PFSK-1 (cell line): ENCODE measurements at regions not wholly inside any gene's neighbourhood (a gene's known extent, or its start where the extent isn't known, plus 50 kb on each side); places are given as distances from the start of the nearest gene placed in this dataset.

ENCODE experiments used
- FOXP2 ChIP-seq: optimal IDR thresholded peaks from 2 replicates; pipeline ENCODE3; 2011; ENCODE audit warnings: borderline replicate concordance, control low read depth, inconsistent platforms; ENCODE audit not compliant: insufficient read depth; ENCODE audit errors: extremely low read length, extremely low read depth
- POLR2AphosphoS5 ChIP-seq: IDR thresholded peaks from 2 replicates; pipeline ENCODE4 v1.6.1; 2012; ENCODE audit warnings: low read depth, mild to moderate bottlenecking, control low read depth, low read length, moderate library complexity
- SIN3A ChIP-seq: IDR thresholded peaks from 2 replicates; pipeline ENCODE4 v1.6.1; 2012; ENCODE audit warnings: mild to moderate bottlenecking, low read length, moderate library complexity, borderline replicate concordance; ENCODE audit not compliant: insufficient read depth
- TAF1 ChIP-seq: IDR thresholded peaks from 2 replicates; pipeline ENCODE4 v1.6.1; 2012; ENCODE audit warnings: low read length, control low read depth, borderline replicate concordance; ENCODE audit not compliant: insufficient read depth
- TF ChIP-seq, protein P1 (sequence below), 2 experiments: IDR thresholded peaks; 2 replicates each; pipeline versions ENCODE4 v1.6.1 to v1.8.0; 2011 to 2012; ENCODE audit warnings: low read depth in 2 of 2, low read length in 2 of 2, control low read depth in 1 of 2, inconsistent platforms in 1 of 2, mild to moderate bottlenecking in 1 of 2, moderate library complexity in 1 of 2; ENCODE audit not compliant: insufficient read depth in 1 of 2

DNA sequence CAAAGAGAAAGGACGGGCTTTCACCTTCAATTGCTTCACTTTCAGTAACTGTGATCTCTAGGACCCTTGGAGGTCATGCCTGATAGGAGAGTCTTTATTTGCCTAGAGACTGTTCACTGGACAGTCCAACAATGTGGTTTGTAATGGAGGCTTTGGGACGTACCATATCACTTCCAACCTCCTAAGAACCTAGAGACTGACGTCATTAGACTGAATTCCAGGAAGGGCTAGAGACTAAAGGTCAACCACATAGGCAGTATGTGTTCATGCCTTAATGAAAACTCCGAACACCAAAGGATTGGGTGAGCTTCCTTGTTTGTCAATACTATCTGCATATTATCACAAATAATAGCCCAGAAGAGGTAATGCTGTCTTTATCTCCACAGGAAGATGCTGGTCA lies 53.7 kb upstream of the CNTN5 start:
- TF ChIP-seq, protein P1, sequence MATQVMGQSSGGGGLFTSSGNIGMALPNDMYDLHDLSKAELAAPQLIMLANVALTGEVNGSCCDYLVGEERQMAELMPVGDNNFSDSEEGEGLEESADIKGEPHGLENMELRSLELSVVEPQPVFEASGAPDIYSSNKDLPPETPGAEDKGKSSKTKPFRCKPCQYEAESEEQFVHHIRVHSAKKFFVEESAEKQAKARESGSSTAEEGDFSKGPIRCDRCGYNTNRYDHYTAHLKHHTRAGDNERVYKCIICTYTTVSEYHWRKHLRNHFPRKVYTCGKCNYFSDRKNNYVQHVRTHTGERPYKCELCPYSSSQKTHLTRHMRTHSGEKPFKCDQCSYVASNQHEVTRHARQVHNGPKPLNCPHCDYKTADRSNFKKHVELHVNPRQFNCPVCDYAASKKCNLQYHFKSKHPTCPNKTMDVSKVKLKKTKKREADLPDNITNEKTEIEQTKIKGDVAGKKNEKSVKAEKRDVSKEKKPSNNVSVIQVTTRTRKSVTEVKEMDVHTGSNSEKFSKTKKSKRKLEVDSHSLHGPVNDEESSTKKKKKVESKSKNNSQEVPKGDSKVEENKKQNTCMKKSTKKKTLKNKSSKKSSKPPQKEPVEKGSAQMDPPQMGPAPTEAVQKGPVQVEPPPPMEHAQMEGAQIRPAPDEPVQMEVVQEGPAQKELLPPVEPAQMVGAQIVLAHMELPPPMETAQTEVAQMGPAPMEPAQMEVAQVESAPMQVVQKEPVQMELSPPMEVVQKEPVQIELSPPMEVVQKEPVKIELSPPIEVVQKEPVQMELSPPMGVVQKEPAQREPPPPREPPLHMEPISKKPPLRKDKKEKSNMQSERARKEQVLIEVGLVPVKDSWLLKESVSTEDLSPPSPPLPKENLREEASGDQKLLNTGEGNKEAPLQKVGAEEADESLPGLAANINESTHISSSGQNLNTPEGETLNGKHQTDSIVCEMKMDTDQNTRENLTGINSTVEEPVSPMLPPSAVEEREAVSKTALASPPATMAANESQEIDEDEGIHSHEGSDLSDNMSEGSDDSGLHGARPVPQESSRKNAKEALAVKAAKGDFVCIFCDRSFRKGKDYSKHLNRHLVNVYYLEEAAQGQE (IDR thresholded peaks at IDR 0.05; ENCODE audit: insufficient read depth in 1 of 2, low read depth in 2 of 2, low read length in 2 of 2), result no peak
- TF ChIP-seq TAF1 (no peak), SIN3A (no peak), POLR2AphosphoS5 (no peak), FOXP2 (no peak)
